Panc1 (cell line): ENCODE measurements at regions not wholly inside any gene's neighbourhood (a gene's known extent, or its start where the extent isn't known, plus 50 kb on each side); places are given as distances from the start of the nearest gene placed in this dataset.

Experiments
- POLR2AphosphoS5 ChIP-seq: IDR thresholded peaks from 2 replicates; pipeline ENCODE4 v1.6.1; 2012; ENCODE audit warnings: mild to moderate bottlenecking, low read depth, low read length, moderate library complexity
- SIN3A ChIP-seq: IDR thresholded peaks from 2 replicates; pipeline ENCODE4 v1.6.1; 2012; ENCODE audit warnings: low read depth, mild to moderate bottlenecking, low read length, moderate library complexity, borderline replicate concordance; ENCODE audit not compliant: insufficient read depth
- TCF7L2 ChIP-seq: IDR thresholded peaks from 2 replicates; pipeline ENCODE4 v1.6.1; 2011; ENCODE audit warnings: mild to moderate bottlenecking, low read depth, low read length, inconsistent platforms
- TF ChIP-seq, protein P1 (sequence below): fragments of 450-650 bp; IDR thresholded peaks from 2 replicates; pipeline ENCODE4 v1.5.1; 2017; ENCODE audit warnings: mild to moderate bottlenecking
- TF ChIP-seq, protein P2 (sequence below), 2 experiments: IDR thresholded peaks; 2 replicates each; pipeline ENCODE4 v1.6.1; 2011 to 2012; ENCODE audit warnings: low read depth in 2 of 2, control low read depth in 1 of 2, low read length in 1 of 2, mild to moderate bottlenecking in 1 of 2, moderate library complexity in 1 of 2; ENCODE audit not compliant: insufficient read depth in 1 of 2

DNA sequence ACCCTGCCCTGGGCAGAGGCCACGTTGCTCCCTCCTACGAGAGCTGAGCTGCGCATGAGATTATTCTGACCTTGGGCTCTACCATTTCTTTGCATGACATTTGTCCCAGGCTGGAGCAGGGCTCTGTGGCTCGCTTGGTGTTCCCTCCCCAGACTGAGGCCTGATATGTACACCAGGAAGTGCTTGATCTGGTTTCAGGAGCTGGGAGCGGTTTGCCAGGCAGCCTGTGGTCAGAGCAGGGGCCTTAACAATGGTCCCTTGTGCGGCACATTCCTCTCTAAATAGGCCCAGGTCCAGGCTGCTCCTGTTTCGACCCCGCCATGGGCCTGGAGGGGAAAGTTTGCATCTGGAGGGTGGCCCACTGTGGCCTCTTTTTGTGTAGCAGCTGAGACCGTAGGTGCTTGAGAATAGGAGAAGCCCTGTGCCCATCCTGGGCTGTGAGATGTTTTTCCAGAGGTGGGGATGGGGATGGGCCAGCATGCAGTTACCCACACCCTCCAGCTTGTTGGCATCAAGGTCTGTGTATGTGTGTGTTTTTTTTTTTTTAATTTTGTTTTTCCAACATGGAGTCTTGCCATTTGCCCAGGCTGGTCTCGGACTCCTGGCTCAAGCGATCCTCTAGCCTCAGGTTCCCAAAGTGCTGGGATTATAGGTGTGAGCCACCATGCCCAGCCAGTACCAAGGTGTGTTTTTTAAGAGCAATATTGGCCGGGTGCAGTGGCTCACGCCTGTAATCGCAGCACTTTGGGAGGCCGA is 253.9 kb downstream of the SEC14L1 start:
- TF ChIP-seq, protein P1, sequence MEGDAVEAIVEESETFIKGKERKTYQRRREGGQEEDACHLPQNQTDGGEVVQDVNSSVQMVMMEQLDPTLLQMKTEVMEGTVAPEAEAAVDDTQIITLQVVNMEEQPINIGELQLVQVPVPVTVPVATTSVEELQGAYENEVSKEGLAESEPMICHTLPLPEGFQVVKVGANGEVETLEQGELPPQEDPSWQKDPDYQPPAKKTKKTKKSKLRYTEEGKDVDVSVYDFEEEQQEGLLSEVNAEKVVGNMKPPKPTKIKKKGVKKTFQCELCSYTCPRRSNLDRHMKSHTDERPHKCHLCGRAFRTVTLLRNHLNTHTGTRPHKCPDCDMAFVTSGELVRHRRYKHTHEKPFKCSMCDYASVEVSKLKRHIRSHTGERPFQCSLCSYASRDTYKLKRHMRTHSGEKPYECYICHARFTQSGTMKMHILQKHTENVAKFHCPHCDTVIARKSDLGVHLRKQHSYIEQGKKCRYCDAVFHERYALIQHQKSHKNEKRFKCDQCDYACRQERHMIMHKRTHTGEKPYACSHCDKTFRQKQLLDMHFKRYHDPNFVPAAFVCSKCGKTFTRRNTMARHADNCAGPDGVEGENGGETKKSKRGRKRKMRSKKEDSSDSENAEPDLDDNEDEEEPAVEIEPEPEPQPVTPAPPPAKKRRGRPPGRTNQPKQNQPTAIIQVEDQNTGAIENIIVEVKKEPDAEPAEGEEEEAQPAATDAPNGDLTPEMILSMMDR, result no peak
- TF ChIP-seq, protein P2, sequence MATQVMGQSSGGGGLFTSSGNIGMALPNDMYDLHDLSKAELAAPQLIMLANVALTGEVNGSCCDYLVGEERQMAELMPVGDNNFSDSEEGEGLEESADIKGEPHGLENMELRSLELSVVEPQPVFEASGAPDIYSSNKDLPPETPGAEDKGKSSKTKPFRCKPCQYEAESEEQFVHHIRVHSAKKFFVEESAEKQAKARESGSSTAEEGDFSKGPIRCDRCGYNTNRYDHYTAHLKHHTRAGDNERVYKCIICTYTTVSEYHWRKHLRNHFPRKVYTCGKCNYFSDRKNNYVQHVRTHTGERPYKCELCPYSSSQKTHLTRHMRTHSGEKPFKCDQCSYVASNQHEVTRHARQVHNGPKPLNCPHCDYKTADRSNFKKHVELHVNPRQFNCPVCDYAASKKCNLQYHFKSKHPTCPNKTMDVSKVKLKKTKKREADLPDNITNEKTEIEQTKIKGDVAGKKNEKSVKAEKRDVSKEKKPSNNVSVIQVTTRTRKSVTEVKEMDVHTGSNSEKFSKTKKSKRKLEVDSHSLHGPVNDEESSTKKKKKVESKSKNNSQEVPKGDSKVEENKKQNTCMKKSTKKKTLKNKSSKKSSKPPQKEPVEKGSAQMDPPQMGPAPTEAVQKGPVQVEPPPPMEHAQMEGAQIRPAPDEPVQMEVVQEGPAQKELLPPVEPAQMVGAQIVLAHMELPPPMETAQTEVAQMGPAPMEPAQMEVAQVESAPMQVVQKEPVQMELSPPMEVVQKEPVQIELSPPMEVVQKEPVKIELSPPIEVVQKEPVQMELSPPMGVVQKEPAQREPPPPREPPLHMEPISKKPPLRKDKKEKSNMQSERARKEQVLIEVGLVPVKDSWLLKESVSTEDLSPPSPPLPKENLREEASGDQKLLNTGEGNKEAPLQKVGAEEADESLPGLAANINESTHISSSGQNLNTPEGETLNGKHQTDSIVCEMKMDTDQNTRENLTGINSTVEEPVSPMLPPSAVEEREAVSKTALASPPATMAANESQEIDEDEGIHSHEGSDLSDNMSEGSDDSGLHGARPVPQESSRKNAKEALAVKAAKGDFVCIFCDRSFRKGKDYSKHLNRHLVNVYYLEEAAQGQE (IDR thresholded peaks at IDR 0.05; ENCODE audit: insufficient read depth in 1 of 2, low read depth in 2 of 2, low read length in 1 of 2), result no peak
- TF ChIP-seq TCF7L2 (no peak), POLR2AphosphoS5 (peak; percentile 15; the same call in 1 of the 2 replicates), SIN3A (no peak)
